LoVo (cell line): ENCODE measurements at regions not wholly inside any gene's neighbourhood (a gene's known extent, or its start where the extent isn't known, plus 50 kb on each side); places are given as distances from the start of the nearest gene placed in this dataset.

Experiments
- DNase-seq: peaks from one replicate; pipeline ENCODE4 v3.0.0-alpha.2; 2016; ENCODE audit warnings: low spot score

DNA sequence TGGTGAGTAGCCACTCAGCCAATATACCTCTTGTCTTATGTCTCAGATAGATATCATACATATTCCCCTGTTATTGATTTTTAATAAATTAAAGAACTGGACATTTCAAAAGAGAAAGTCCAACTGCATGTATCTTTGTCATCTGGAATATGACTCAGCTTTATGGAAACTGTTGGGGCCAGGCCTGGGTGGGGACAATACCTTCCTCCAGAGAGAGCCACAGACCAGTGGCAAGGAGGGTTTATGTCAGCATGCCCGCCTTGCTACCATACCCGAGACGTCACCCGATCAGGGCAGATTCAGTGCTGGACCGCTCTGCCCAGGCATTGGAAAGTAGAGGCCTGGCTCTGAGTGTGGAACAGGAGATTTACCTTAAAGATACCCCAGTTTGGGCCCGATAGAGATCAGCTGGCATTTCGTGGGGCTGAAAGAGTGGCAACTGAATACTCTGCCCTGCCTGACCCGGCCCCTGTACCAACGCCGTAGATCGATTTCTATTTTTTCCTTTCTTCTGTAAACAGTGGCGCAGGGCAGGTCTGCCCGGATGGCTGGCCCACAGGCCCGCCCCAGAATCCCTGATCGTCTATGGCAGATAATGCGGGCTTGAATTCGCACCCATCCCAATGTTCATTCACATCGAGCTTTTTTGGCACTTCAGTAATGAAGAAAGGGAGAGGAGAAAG lies 158.6 kb downstream of the SALL1 start:
- DNase-seq, result no peak

DNA sequence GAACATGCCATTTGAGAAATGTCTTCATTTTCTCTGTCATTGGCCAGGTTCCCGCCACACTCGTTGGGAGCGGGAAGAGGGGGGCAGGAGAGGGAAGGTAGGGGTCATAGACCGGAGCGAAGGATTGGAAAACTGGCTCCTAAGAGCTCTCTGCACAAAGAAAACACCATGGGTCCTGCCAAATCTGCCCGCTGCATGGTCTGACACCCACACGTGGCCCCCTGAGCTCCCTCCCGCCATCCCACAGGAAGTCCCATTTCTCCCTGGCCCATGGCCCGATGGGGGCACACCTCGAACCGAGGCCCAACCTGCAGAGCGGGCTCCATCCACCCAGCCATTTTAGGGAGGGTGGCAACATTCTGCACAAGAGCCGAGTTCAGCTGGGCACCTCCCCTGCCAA lies 159.6 kb downstream of the SALL1 start:
- no peak for DNase-seq

DNA sequence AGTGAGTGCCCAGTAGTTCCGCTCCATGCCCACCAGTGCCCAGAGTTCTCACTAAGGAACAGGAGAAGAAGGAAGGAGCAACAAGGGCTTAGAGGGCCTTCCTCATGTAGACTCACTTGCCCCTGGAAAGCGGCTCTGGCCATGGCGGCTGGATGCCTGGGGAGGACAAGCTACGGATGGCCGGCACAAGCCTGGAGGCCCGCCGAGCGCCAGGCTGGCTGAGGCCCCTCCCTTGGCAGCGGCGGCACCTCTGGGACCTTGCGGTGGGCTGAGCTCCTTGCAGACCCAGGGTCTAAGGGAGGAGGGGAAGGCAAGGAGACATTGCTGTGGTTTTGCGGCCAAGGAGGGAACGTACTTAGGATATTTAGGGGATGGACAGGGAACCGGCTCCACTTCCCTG lies 160.1 kb downstream of the SALL1 start:
- no peak for DNase-seq

DNA sequence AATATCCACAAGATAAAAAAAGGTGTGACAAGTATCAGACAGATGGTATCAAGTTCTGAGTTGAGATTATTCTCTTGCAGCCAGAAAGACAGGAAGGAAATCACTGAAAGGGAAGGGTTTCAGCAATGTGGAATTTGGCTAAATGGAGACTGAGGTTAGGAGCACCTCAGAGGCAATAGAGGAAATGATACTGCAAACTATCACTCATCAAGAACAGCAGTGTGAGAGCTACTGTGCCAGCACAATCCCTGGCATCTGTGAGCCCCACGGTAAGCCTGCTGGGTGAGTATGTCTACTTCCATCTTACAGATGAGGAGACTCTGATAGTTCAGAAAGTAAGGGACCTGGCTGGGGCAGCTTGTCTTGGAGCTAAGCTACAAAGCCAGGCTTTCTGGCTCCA lies 162.0 kb downstream of the SALL1 start:
- DNase-seq, result no peak

GRCh38 chr16:50988441-50988840 lies 162.6 kb downstream of the SALL1 start:
- no peak for DNase-seq

DNA sequence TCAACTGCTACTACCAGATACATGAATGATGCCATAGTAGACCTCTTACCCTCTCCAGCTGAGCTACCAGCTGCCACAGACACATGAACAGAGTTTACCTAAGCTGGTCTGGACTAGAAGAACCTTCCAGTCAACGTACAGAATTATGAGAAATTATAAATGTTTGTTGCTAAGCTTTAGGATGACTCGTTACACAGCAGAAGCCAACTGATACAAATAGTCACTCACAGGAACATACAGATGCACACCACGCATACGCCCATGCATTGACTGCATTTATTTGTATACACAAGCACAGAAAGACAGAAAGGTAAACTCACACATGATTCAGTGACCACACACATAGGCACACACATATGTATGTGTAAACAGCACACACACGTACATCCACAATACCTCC lies 164.6 kb downstream of the SALL1 start:
- DNase-seq, result no peak

DNA sequence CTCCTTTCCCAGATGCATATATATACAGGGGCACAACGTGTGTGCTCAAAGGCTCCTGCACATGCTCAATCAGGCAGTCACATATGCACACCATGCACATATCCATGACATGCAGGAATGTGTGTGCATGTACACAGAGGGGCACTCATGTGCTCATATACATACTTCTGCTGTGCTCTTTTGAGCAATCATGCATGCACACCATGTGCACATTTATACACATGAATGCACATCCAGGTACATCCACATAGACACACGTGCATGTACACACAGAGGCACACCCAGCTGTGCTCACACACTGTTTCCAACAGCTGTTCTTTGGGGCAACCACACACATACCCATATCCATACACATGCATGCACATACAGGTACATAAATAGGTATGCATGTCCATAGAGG lies 165.3 kb downstream of the SALL1 start:
- DNase-seq, result no peak

DNA sequence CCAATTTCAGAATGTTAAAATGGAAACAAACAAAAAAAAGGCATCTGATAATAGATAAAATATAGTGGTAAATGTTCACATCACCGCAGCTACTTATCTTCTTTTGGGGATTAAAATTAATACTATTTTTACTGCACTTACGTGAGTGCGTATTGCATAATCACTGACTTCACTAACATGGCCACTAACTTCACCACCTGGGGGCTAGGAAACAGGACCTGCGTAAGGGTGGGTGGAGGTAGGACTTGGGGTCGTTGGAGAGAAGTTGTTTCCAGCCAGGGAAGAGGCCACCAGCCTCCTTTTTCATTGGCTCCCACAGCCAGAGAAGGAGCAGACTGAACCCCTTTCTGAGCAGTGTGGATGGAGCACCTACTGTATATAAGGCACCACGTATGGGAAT lies 166.4 kb downstream of the SALL1 start:
- DNase-seq, result no peak

- no peak for DNase-seq
Observed at GRCh38 chr16:50982808-50983207, 168.3 kb downstream of the SALL1 start.

DNA sequence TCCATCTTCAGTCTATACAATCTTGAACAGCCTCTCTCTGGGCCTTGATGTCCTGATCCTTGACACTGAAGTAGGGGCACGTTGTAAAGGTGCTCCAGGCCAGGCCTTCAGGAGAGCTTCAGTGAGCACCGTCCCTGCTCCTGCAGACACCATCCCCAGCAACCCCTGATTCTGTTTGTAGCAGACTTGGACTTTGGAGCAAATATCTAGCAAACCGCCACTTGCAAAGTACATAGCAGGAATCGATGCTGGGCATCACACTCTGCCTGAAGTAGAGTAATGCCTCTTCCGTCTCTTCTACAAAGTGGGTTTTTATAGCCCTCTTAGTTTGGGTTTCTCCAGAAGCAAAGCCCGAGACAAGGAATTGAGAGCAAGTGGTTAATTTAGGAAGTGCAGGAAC lies 169.1 kb downstream of the SALL1 start:
- no peak for DNase-seq

- DNase-seq, result no peak
Observed at GRCh38 chr16:50980666-50981065, 170.4 kb downstream of the SALL1 start.

GRCh38 chr16:50979806-50980620 lies 171.1 kb downstream of the SALL1 start:
- DNase-seq, result no peak

DNA sequence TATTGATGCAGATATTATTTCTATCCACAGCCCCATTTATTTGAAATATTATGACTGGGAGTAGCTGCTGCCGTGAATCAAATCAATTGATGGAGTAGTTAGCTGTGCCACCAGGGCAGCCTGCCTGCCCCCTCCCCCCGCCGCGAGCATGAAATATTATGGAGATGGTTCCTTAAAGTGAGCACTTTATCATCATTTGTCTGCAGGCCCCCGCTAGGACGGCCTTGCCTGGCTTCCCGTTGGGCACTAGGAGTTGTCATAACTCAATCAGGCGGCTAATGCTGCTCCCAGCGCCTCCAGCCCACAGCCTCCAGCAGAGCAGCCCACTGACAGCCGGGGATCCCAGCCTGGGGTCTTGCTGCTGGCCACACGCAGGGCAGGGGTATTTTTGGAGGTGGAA lies 173.9 kb downstream of the SALL1 start:
- DNase-seq, result no peak

DNA sequence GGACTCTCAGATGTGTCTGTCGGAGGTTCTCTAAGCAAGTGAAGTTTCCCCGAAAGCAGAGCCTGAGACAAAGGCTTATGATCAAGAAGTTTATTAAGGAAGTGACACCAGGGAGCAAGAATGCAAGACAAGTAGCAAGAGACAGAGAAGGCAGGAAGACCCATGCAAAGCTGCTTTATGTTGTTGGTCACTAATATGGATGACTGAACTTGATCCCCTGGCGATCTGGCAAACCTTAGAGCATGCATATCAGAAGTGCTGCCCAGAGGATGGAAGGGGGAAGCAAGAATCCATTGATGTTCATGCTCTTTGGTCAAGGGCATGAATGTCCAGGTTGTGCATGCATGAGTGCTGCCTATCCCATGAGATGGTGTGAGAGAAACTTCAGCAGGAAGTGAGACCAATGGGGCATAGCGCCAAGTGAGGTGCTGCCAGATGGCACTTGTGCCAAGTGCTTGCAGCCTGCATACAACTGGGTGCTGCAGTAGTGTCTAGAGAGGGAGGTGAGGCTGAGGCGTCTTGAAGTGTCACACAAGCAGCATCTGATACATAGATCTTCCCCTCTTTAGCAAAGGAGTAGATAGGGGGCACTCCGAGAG lies 176.5 kb downstream of the SALL1 start:
- DNase-seq, result no peak

GRCh38 chr16:50972876-50973275 lies 178.2 kb downstream of the SALL1 start:
- DNase-seq, result no peak

DNA sequence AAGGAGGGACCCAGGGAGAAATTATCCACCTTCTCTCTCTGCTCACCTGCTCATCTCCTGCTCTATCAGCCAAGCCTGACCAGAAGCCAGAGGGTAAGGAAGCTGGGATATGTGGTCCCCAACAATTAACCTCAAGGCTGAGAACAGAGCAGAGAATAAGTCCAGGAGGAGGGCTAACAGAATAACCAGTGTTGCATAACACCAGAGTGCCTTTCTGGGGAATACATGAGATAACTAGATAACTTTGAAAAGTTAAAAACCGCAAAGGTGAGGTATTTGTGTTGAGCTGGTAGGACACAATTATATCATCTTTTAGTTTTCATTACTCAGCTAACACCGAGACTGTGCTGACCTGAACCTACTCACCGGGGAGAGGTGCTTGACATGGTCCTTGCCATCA lies 180.8 kb downstream of the SALL1 start:
- DNase-seq, result no peak

- DNase-seq, result no peak
Observed at GRCh38 chr16:50967827-50968612, 183.1 kb downstream of the SALL1 start.

GRCh38 chr16:50964491-50964890 lies 186.6 kb downstream of the SALL1 start:
- no peak for DNase-seq

DNA sequence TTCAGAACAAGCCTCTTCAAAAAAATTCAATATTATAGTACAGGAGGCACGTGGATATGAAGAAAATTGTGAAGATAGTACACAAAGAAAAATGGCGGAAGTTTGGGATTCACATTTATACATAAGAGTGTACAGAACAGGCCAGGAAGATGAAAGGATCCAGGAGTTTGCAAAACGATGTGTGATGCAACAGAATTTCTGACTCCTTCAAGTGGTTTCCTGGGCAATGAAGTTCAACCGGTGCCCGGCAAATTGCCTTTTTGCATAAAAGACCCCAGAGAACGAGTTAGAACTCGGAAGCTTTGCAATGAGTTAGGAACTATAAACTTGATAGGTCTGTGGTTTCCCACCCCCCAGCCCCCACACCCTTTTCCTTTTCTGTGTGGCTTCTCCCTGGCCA lies 189.1 kb downstream of the SALL1 start:
- no peak for DNase-seq

GRCh38 chr16:50960517-50961202 lies 190.4 kb downstream of the SALL1 start:
- no peak for DNase-seq

DNA sequence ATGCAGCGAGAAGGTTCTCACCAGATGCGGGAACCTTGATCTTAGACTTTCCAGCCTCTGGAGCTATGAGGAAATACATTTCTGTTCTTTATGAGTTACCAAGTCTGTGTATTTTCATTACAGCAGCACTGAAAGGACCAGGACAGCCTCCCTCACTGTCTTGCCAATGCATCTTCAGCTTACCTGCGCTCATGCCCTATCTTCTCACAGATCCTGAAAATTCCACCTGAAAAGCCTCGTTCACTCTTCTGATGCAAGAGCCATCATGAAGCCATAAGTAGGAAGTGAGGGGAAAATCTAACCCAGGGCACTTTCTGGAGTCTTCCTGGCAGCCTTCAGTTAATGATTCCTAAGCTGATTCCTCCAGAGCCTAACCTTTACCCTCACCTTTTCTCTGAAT lies 194.0 kb downstream of the SALL1 start:
- DNase-seq, result no peak

DNA sequence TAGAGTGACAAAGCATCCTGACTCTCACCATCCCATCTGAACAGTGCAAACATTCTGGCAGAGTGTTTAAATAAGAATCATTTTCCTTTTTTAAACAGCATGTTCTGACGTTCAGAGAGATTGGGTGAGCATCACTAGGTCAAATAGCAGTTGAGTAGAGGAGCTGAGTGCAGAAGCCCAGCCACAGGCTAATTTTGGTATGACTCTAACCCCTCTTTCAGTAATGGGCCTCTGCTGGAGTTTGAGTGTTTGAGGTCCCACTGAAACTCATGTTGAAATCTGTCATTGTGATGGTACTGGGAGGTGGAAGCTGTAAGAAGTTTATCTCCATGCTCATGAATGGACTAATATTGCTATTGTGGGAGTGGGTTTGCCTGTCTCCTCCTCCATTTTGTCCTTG lies 194.4 kb downstream of the SALL1 start:
- DNase-seq, result no peak
